G401 (cell line): ENCODE measurements at regions not wholly inside any gene's neighbourhood (a gene's known extent, or its start where the extent isn't known, plus 50 kb on each side); places are given as distances from the start of the nearest gene placed in this dataset.
"Not testable (repeated sequence)": the region's sequence is repeated elsewhere in the genome, so short reads cannot be mapped to it uniquely, and the experiment has no call there.

ENCODE experiments used
- DNase-seq: peaks from one replicate; pipeline ENCODE4 v3.0.0-alpha.2; 2015; ENCODE audit warnings: low spot score
- in situ Hi-C: cut with HindIII; loops from 2 replicates; pipeline ENCODE4 v1.10.0; 2016; ENCODE audit warnings: low sequenced_read_pairs, mixed read lengths

GRCh38 chr7:106744563-106745091, 83.7 kb upstream of the CCDC71L start:
- in situ Hi-C loops: no loop called here
- no peak for DNase-seq

- in situ Hi-C loops, DNase-seq: not testable (repeated sequence)
Observed at GRCh38 chr7:106747301-106747700, 86.3 kb upstream of the CCDC71L start.

- in situ Hi-C loops: no loop called here
- no peak for DNase-seq
Observed at GRCh38 chr7:106747804-106748203, 86.8 kb upstream of the CCDC71L start.

- DNase-seq: no peak
Observed at GRCh38 chr7:106749165-106749564, 88.2 kb upstream of the CCDC71L start.

GRCh38 chr7:106750773-106751172, 89.8 kb upstream of the CCDC71L start:
- DNase-seq: no peak
- in situ Hi-C loops: no loop called here

More at GRCh38 chr7:106749165-106749564, 88.2 kb upstream of the CCDC71L start:
- in situ Hi-C loops: no loop called here

- in situ Hi-C loops: no loop called here
Observed at GRCh38 chr7:106752367-106752766, 91.4 kb upstream of the CCDC71L start.

GRCh38 chr7:106755024-106755423, 94.1 kb upstream of the CCDC71L start:
- DNase-seq, in situ Hi-C loops: not testable (repeated sequence)

More at GRCh38 chr7:106752367-106752766, 91.4 kb upstream of the CCDC71L start:
- DNase-seq: no peak

- no peak for DNase-seq
- in situ Hi-C loops: no loop called here
Observed at GRCh38 chr7:106755641-106756040, 94.7 kb upstream of the CCDC71L start.

- in situ Hi-C loops: no loop called here
- DNase-seq: no peak
Observed at GRCh38 chr7:106756071-106756470, 95.1 kb upstream of the CCDC71L start.

- in situ Hi-C loops: no loop called here
- DNase-seq: no peak
Observed at GRCh38 chr7:106756884-106757283, 95.9 kb upstream of the CCDC71L start.

GRCh38 chr7:106757846-106758245, 96.9 kb upstream of the CCDC71L start:
- in situ Hi-C loops: no loop called here
- DNase-seq: no peak

- in situ Hi-C loops, DNase-seq: not testable (repeated sequence)
Observed at GRCh38 chr7:106762845-106763244, 101.9 kb upstream of the CCDC71L start.

- DNase-seq: no peak
- in situ Hi-C loops: no loop called here
Observed at GRCh38 chr7:106763717-106764116, 101.4 kb upstream of the PIK3CG start.

GRCh38 chr7:106765727-106766355, 99.2 kb upstream of the PIK3CG start:
- no peak for DNase-seq
- in situ Hi-C loops: no loop called here

GRCh38 chr7:106766551-106766950, 98.5 kb upstream of the PIK3CG start:
- in situ Hi-C loops: no loop called here
- DNase-seq: no peak

- DNase-seq: no peak
- in situ Hi-C loops: no loop called here
Observed at GRCh38 chr7:106767078-106767477, 98.0 kb upstream of the PIK3CG start.

GRCh38 chr7:106767498-106768323, 97.4 kb upstream of the PIK3CG start:
- no peak for DNase-seq
- in situ Hi-C loops: no loop called here

GRCh38 chr7:106768324-106768751, 96.7 kb upstream of the PIK3CG start:
- in situ Hi-C loops: no loop called here
- no peak for DNase-seq

- in situ Hi-C loops: no loop called here
Observed at GRCh38 chr7:106770191-106770590, 94.9 kb upstream of the PIK3CG start.

GRCh38 chr7:106772655-106773108, 92.4 kb upstream of the PIK3CG start:
- in situ Hi-C loops: no loop called here

More at GRCh38 chr7:106770191-106770590, 94.9 kb upstream of the PIK3CG start:
- no peak for DNase-seq

More at GRCh38 chr7:106772655-106773108, 92.4 kb upstream of the PIK3CG start:
- DNase-seq: peak; percentile 47
